Endothelial cell of umbilical vein (primary cell): ENCODE measurements at regions not wholly inside any gene's neighbourhood (a gene's known extent, or its start where the extent isn't known, plus 50 kb on each side); places are given as distances from the start of the nearest gene placed in this dataset.

Experiments used
- BruUV-seq: library from RNA; stranded (reverse); fragments of 400-500 nt; replicated peaks from 2 replicates; lab custom pipeline; 2021; lab: Mats Ljungman, UMichigan
- CTCF ChIA-PET: fragments of 300-600, 350-600 bp; sonication (Branson Sonifier 250); formaldehyde crosslinking; loops from one replicate; lab custom pipeline; 2021; ENCODE audit warnings: antibody characterized with exemption, inconsistent platforms; lab: Charles Lee
- POLR2A ChIA-PET: fragments of 300-600, 350-600 bp; sonication (Branson Sonifier 250); formaldehyde crosslinking; loops from one replicate; lab custom pipeline; 2021; ENCODE audit warnings: antibody characterized with exemption, inconsistent platforms; lab: Charles Lee
- DNase-seq: peaks from one replicate; pipeline ENCODE4 v3.0.0-alpha.2; 2011; ENCODE audit warnings: low read depth, low spot score
- FAIRE-seq: peaks from 2 replicates; lab custom pipeline; 2011; peaks lifted over from hg19 to GRCh38; lab: Jason Lieb, UNC
- H2AFZ ChIP-seq: 2 replicates; pipeline ENCODE4 v1.6.0; 2012; ENCODE audit warnings: low read depth, low read length, control low read depth, inconsistent platforms
- H3K27ac ChIP-seq: 2 replicates; pipeline ENCODE4 v1.5.1; 2011; ENCODE audit warnings: low read depth, mild to moderate bottlenecking, control low read depth, low read length, moderate library complexity; ENCODE audit not compliant: insufficient read depth
- H3K27me3 ChIP-seq, 2 experiments: 2 replicates each; pipeline versions ENCODE4 v1.6.0 to v1.6.1; 2011; ENCODE audit warnings: low read length in 2 of 2, mixed read lengths in 1 of 2; ENCODE audit not compliant: control insufficient read depth in 2 of 2, insufficient read depth in 2 of 2
- H3K36me3 ChIP-seq, 2 experiments: 2 replicates in 1 of 2; 3 replicates in 1 of 2; pipeline ENCODE4 v1.5.1; 2011; ENCODE audit warnings: low read length in 2 of 2, mild to moderate bottlenecking in 1 of 2, moderate library complexity in 1 of 2; ENCODE audit not compliant: control insufficient read depth in 2 of 2, insufficient read depth in 2 of 2; ENCODE audit errors: extremely low read depth in 1 of 2
- H3K4me1 ChIP-seq: 3 replicates; pipeline ENCODE4 v1.5.1; 2011; ENCODE audit warnings: mild to moderate bottlenecking, low read length; ENCODE audit not compliant: control insufficient read depth, insufficient read depth; ENCODE audit errors: extremely low read depth
- H3K4me2 ChIP-seq: 2 replicates; pipeline ENCODE4 v1.6.1; 2011; ENCODE audit warnings: low read length, control low read depth, mixed read lengths; ENCODE audit not compliant: insufficient read depth
- H3K4me3 ChIP-seq, 3 experiments: fragments of 200-600 bp in 1 of 3; sonication (generic), shearing (Covaris generic) in 1 of 3; replicated peaks in 1 of 3; 2 replicates each; pipeline ENCODE4 v1.5.1; 2011 to 2016; ENCODE audit warnings: control low read depth in 3 of 3, low read length in 3 of 3, mild to moderate bottlenecking in 2 of 3, inconsistent platforms in 1 of 3, low read depth in 1 of 3, moderate library complexity in 1 of 3; ENCODE audit not compliant: insufficient read depth in 1 of 3
- H3K79me2 ChIP-seq: 2 replicates; pipeline ENCODE4 v1.6.0; 2012; ENCODE audit warnings: low read length, inconsistent platforms; ENCODE audit not compliant: control insufficient read depth, insufficient read depth
- H3K9ac ChIP-seq: replicated peaks from 2 replicates; pipeline ENCODE3; 2011; ENCODE audit warnings: low read length, control low read depth; ENCODE audit not compliant: insufficient read depth; ENCODE audit errors: extremely low read depth
- H3K9me1 ChIP-seq: replicated peaks from 3 replicates; pipeline ENCODE4 v1.6.0; 2011; ENCODE audit warnings: mild to moderate bottlenecking, low read length; ENCODE audit not compliant: control insufficient read depth, insufficient read depth; ENCODE audit errors: extremely low read depth
- H3K9me3 ChIP-seq: replicated peaks from 2 replicates; pipeline ENCODE4 v1.5.1; 2012; ENCODE audit warnings: low read length, inconsistent platforms; ENCODE audit not compliant: control insufficient read depth, insufficient read depth
- H4K20me1 ChIP-seq: replicated peaks from 2 replicates; pipeline ENCODE3; 2011; ENCODE audit warnings: mild to moderate bottlenecking, low read length; ENCODE audit not compliant: control insufficient read depth, insufficient read depth; ENCODE audit errors: extremely low read depth
- EZH2 ChIP-seq: IDR thresholded peaks from 2 replicates; pipeline ENCODE4 v1.6.1; 2012; ENCODE audit warnings: borderline replicate concordance, low read depth, mild to moderate bottlenecking, moderate library complexity, low read length, inconsistent platforms; ENCODE audit not compliant: severe bottlenecking
- FOS ChIP-seq: IDR thresholded peaks from 2 replicates; pipeline ENCODE4 v1.6.1; 2011; ENCODE audit warnings: mild to moderate bottlenecking, low read length, moderate library complexity, borderline replicate concordance; ENCODE audit not compliant: insufficient read depth
- GATA2 ChIP-seq: IDR thresholded peaks from 2 replicates; pipeline ENCODE4 v1.7.0; 2011; ENCODE audit warnings: low read depth, mild to moderate bottlenecking, moderate library complexity, mixed read lengths, low read length; ENCODE audit not compliant: insufficient read length, insufficient read depth
- JUN ChIP-seq: IDR thresholded peaks from 2 replicates; pipeline ENCODE4 v1.6.1; 2011; ENCODE audit warnings: borderline replicate concordance, low read depth; ENCODE audit not compliant: insufficient read length, insufficient read depth
- MYC ChIP-seq: IDR thresholded peaks from one replicate; pipeline ENCODE4 v1.6.1; 2011; ENCODE audit warnings: mild to moderate bottlenecking, low read depth, low read length
- POLR2A ChIP-seq: IDR thresholded peaks from 2 replicates; pipeline ENCODE4 v1.6.1; 2012; ENCODE audit warnings: low read depth, mild to moderate bottlenecking, control low read depth, low read length
- POLR2AphosphoS5 ChIP-seq: IDR thresholded peaks from 2 replicates; pipeline ENCODE4 v1.6.1; 2012; ENCODE audit warnings: low read depth, mild to moderate bottlenecking, control low read depth, low read length, moderate library complexity; ENCODE audit not compliant: insufficient read depth
- dilution Hi-C: fragments of 300-500 bp; cut with MboI; formaldehyde crosslinking; loops from one replicate; pipeline ENCODE4 v1.15.0; 2019; ENCODE audit warnings: low sequenced_read_pairs; ENCODE audit not compliant: extremely low pct_ligation_motif_present
- intact Hi-C: fragments of 100-400 bp; cut with micrococcal nuclease; formaldehyde crosslinking; loops from one replicate; pipeline ENCODE4 v1.10.0; 2022
- TF ChIP-seq, protein P1 (sequence below): IDR thresholded peaks from 2 replicates; pipeline ENCODE4 v1.6.1; 2011; ENCODE audit not compliant: insufficient read depth, insufficient read length

DNA sequence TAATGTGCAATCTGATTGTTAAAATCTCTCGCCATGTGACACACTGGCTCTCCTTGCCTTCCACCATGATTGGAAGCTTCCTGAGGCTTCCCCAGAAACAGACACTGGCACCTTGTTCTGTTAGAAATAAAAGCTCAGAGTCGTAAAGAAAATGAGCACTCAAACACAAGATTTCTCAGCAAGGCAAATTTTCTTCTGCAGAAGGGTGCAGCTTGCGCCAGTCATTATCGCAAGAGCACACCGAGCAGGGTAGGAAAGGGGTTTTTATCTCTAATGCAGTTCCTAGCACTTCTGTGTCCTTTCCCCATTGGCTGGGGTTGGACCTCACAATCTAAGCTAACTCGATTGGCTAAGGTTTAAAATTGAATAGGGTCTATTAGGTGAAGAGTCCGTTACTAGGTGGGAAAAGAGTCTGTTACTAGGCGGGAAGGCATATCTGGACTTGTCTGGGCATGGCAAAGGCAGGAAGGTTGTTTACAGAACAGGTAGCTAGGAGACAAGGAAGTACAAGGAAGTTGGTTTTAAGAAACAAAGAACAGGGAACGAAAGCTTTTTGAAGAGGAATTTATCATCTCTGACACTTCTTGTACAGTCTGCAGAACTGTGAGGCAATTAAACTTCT is 62.6 kb upstream of the BICD1 start:
- dilution Hi-C loops (no loop called here), intact Hi-C loops (no loop called here)
- TF ChIP-seq JUN: no peak
- TF ChIP-seq MYC: no peak
- TF ChIP-seq, protein P1, sequence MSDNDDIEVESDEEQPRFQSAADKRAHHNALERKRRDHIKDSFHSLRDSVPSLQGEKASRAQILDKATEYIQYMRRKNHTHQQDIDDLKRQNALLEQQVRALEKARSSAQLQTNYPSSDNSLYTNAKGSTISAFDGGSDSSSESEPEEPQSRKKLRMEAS: no peak
- TF ChIP-seq EZH2: no peak
- TF ChIP-seq FOS: no peak
- TF ChIP-seq POLR2A: no peak
- TF ChIP-seq POLR2AphosphoS5: no peak
- TF ChIP-seq GATA2: no peak
- Histone ChIP-seq H3K4me3 (no peak overlapping the region), H3K79me2 (no peaks in the 10 kb centered on the region), H3K4me1 (peaks cover 2% of the 10 kb centered on the region), H4K20me1 (no peaks in the 10 kb centered on the region), H3K4me2 (no peak overlapping the region), H3K9me3 (peaks cover 4% of the 10 kb centered on the region), H3K9ac (no peak overlapping the region), H3K9me1 (no peaks in the 10 kb centered on the region), H3K27ac (no peak overlapping the region), H2AFZ (no peak overlapping the region), H3K36me3 (no peaks in the 10 kb centered on the region), H3K27me3 (no peaks in the 10 kb centered on the region)
- no TSS peak for BruUV-seq
- ChIA-PET POLR2A (no interaction called here), CTCF (no interaction called here)
- DNase-seq (no peak), FAIRE-seq (no peak)
